Upper lobe of left lung (tissue), 4 donors: ENCODE measurements at regions not wholly inside any gene's neighbourhood (a gene's known extent, or its start where the extent isn't known, plus 50 kb on each side); places are given as distances from the start of the nearest gene placed in this dataset.
"Not testable (repeated sequence)": the region's sequence is repeated elsewhere in the genome, so short reads cannot be mapped to it uniquely, and the experiment has no call there.

ENCODE experiments used
- CTCF ChIP-seq, 6 experiments: fragments of 450-650 bp in 4 of 6; fragments of 200-600 bp in 2 of 6; sonication (generic) in 2 of 6; IDR thresholded peaks; one replicate each; pipeline ENCODE4 v1.5.1; 2016 to 2019; ENCODE audit warnings: antibody characterized with exemption in 6 of 6
- EP300 ChIP-seq, 4 donors: sonication (generic); formaldehyde crosslinking; IDR thresholded peaks; one replicate each; pipeline ENCODE4 v1.5.1; 2017; ENCODE audit warnings: antibody characterized with exemption in 4 of 4, control low read depth in 2 of 4
- POLR2A ChIP-seq, 4 donors: fragments of 450-650 bp; IDR thresholded peaks; one replicate each; pipeline ENCODE4 v1.5.1; 2016 to 2017; ENCODE audit warnings: antibody characterized with exemption in 4 of 4, mild to moderate bottlenecking in 2 of 4
- POLR2AphosphoS5 ChIP-seq, 2 donors: sonication (generic); formaldehyde crosslinking; IDR thresholded peaks; one replicate each; pipeline ENCODE4 v1.5.1; 2017; ENCODE audit warnings: antibody characterized with exemption in 2 of 2

DNA sequence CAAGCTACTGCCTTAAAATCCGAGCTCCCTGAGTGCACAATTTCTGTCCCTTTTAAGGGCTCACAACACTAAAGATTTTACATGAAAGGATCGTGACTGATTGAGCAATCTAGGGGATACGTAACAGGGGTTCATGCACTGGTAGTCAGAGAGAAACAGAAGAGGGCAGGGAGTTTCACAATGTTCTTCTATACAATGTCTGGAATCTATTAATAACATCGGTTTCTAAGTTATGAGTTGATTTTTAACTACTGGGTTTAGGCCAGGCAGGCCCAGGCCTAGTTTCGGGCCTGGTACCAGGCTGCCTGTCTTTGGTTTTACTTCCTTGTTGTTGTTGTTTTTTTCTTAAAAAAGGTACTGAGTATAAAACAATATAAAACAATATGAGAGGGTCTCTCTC is 632.4 kb upstream of the AMOT start:
- TF ChIP-seq CTCF, POLR2A, POLR2AphosphoS5, EP300 (IDR thresholded peaks at IDR 0.05): not testable (repeated sequence)
